H9 (cell line): ENCODE measurements at regions not wholly inside any gene's neighbourhood (a gene's known extent, or its start where the extent isn't known, plus 50 kb on each side); places are given as distances from the start of the nearest gene placed in this dataset.

Source experiments
- DNase-seq: peaks from one replicate; pipeline ENCODE4 v3.0.0-alpha.2; 2017
- H2AFZ ChIP-seq: one replicate; pipeline ENCODE4 v1.6.1; 2013; ENCODE audit warnings: mild to moderate bottlenecking, low read length, control low read depth, moderate library complexity
- H2AK5ac ChIP-seq: 2 replicates; pipeline ENCODE4 v1.6.1; 2013; ENCODE audit warnings: low read length, control low read depth, mixed read lengths; ENCODE audit not compliant: insufficient read length
- H2BK120ac ChIP-seq: one replicate; pipeline ENCODE4 v1.6.1; 2013; ENCODE audit warnings: low read depth, mild to moderate bottlenecking, low read length, control low read depth, inconsistent platforms; ENCODE audit not compliant: poor library complexity, severe bottlenecking
- H2BK12ac ChIP-seq: 2 replicates; pipeline ENCODE4 v1.6.1; 2013; ENCODE audit warnings: low read length, control low read depth, mixed read lengths, low read depth; ENCODE audit not compliant: insufficient read length
- H2BK15ac ChIP-seq: 2 replicates; pipeline ENCODE4 v1.6.1; 2013; ENCODE audit warnings: low read depth, low read length, control low read depth
- H2BK20ac ChIP-seq: one replicate; pipeline ENCODE4 v1.6.1; 2013; ENCODE audit warnings: low read depth, mild to moderate bottlenecking, low read length, control low read depth, inconsistent platforms; ENCODE audit not compliant: poor library complexity, severe bottlenecking
- H2BK5ac ChIP-seq: 2 replicates; pipeline ENCODE4 v1.6.1; 2013; ENCODE audit warnings: low read length, control low read depth, mixed read lengths; ENCODE audit not compliant: insufficient read length
- H3K14ac ChIP-seq: 2 replicates; pipeline ENCODE4 v1.6.1; 2013; ENCODE audit warnings: low read length, control low read depth; ENCODE audit not compliant: insufficient read depth
- H3K18ac ChIP-seq: 2 replicates; pipeline ENCODE4 v1.6.1; 2013; ENCODE audit warnings: low read depth, mild to moderate bottlenecking, mixed read lengths, low read length, control low read depth; ENCODE audit not compliant: insufficient read length
- H3K23ac ChIP-seq: 2 replicates; pipeline ENCODE4 v1.6.1; 2013; ENCODE audit warnings: low read length, control low read depth, mixed read lengths, low read depth; ENCODE audit not compliant: insufficient read length
- H3K23me2 ChIP-seq: 2 replicates; pipeline ENCODE4 v1.6.1; 2013; ENCODE audit warnings: low read depth, mild to moderate bottlenecking, mixed read lengths, low read length, control low read depth; ENCODE audit not compliant: insufficient read length, poor library complexity, severe bottlenecking
- H3K27ac ChIP-seq: 2 replicates; pipeline ENCODE4 v1.5.1; 2013; ENCODE audit warnings: low read length, control low read depth, mixed read lengths, low read depth; ENCODE audit not compliant: insufficient read length
- H3K27me3 ChIP-seq: 2 replicates; pipeline ENCODE4 v1.6.1; 2013; ENCODE audit warnings: low read length, control low read depth, inconsistent platforms; ENCODE audit not compliant: insufficient read depth
- H3K4ac ChIP-seq: 2 replicates; pipeline ENCODE4 v1.6.1; 2013; ENCODE audit warnings: low read depth, mild to moderate bottlenecking, control low read depth, inconsistent platforms, low read length, moderate library complexity
- H3K4me1 ChIP-seq: 2 replicates; pipeline ENCODE4 v1.6.1; 2013; ENCODE audit warnings: low read length, control low read depth, inconsistent platforms; ENCODE audit not compliant: insufficient read depth
- H3K4me2 ChIP-seq: 2 replicates; pipeline ENCODE4 v1.6.1; 2013; ENCODE audit warnings: low read length, control low read depth, mixed read lengths; ENCODE audit not compliant: insufficient read length, insufficient read depth
- H3K56ac ChIP-seq: 2 replicates; pipeline ENCODE4 v1.6.1; 2013; ENCODE audit warnings: low read depth, mild to moderate bottlenecking, mixed read lengths, low read length, control low read depth; ENCODE audit not compliant: insufficient read length
- H3K79me1 ChIP-seq: 2 replicates; pipeline ENCODE4 v1.6.1; 2013; ENCODE audit warnings: low read depth, mild to moderate bottlenecking, moderate library complexity, low read length, control low read depth, inconsistent platforms; ENCODE audit not compliant: insufficient read depth, poor library complexity, severe bottlenecking
- H3K79me2 ChIP-seq: 2 replicates; pipeline ENCODE4 v1.6.1; 2013; ENCODE audit warnings: low read length, control low read depth, inconsistent platforms; ENCODE audit not compliant: insufficient read depth
- H3K9ac ChIP-seq: 2 replicates; pipeline ENCODE4 v1.6.1; 2013; ENCODE audit warnings: low read length, control low read depth, mixed read lengths; ENCODE audit not compliant: insufficient read length; ENCODE audit errors: extremely low read depth
- H3K9me3 ChIP-seq: one replicate; pipeline ENCODE4 v1.6.1; 2013; ENCODE audit warnings: low read depth, low read length, inconsistent platforms; ENCODE audit not compliant: control insufficient read depth
- H3T11ph ChIP-seq: one replicate; pipeline ENCODE4 v1.6.1; 2013; ENCODE audit warnings: mild to moderate bottlenecking, low read length, control low read depth, inconsistent platforms
- H4K20me1 ChIP-seq: one replicate; pipeline ENCODE4 v1.6.1; 2013; ENCODE audit not compliant: control insufficient read depth, insufficient read length, insufficient read depth
- H4K5ac ChIP-seq: 2 replicates; pipeline ENCODE4 v1.6.1; 2013; ENCODE audit warnings: low read depth, mild to moderate bottlenecking, mixed read lengths, low read length, control low read depth; ENCODE audit not compliant: insufficient read length
- H4K8ac ChIP-seq: replicated peaks from 2 replicates; pipeline ENCODE4 v1.6.1; 2013; ENCODE audit warnings: low read length, control low read depth, mixed read lengths, low read depth; ENCODE audit not compliant: insufficient read length
- H4K91ac ChIP-seq: 2 replicates; pipeline ENCODE4 v1.6.1; 2013; ENCODE audit warnings: low read depth, mild to moderate bottlenecking, moderate library complexity, mixed read lengths, low read length, control low read depth; ENCODE audit not compliant: insufficient read length
- H3K27ac Mint-ChIP-seq, 3 experiments: 2 replicates in 2 of 3; 3 replicates in 1 of 3; pipeline ENCODE4 v1.8.0; 2020 to 2021; ENCODE audit warnings: mixed read lengths in 3 of 3, mild to moderate bottlenecking in 1 of 3, moderate library complexity in 1 of 3
- H3K27me3 Mint-ChIP-seq: 2 replicates; pipeline ENCODE4 v1.8.0; 2021; ENCODE audit warnings: low read depth, mild to moderate bottlenecking, moderate library complexity, mixed read lengths
- H3K36me3 Mint-ChIP-seq, 3 experiments: 2 replicates in 2 of 3; 3 replicates in 1 of 3; pipeline ENCODE4 v1.8.0; 2020 to 2021; ENCODE audit warnings: low read depth in 3 of 3, mixed read lengths in 3 of 3; ENCODE audit not compliant: insufficient read depth in 1 of 3
- H3K4me1 Mint-ChIP-seq, 2 experiments: 2 replicates each; pipeline ENCODE4 v1.8.0; 2020; ENCODE audit warnings: mixed read lengths in 2 of 2
- H3K4me3 Mint-ChIP-seq, 2 experiments: 2 replicates in 1 of 2; 3 replicates in 1 of 2; pipeline ENCODE4 v1.8.0; 2020 to 2021; ENCODE audit warnings: mild to moderate bottlenecking in 2 of 2, mixed read lengths in 2 of 2, moderate library complexity in 1 of 2
- H3K9me3 Mint-ChIP-seq, 2 experiments: 2 replicates in 1 of 2; 3 replicates in 1 of 2; pipeline ENCODE4 v1.8.0; 2020; ENCODE audit warnings: mild to moderate bottlenecking in 2 of 2, mixed read lengths in 2 of 2, moderate library complexity in 1 of 2
- CTCF ChIP-seq: fragments of 200-600 bp; sonication (generic); conservative IDR thresholded peaks from 3 replicates; pipeline ENCODE4 v1.8.0; 2021; ENCODE audit warnings: antibody characterized with exemption, mild to moderate bottlenecking
- WGBS: extraction: QIAGEN DNeasy Blood & Tissue Kit; methylation state at CpG from one replicate; pipeline ENCODE4 v1.1.7; 2013; ENCODE audit warnings: missing lambda C conversion rate, low lambda C conversion rate, mixed read lengths; ENCODE audit not compliant: insufficient read length; ENCODE audit errors: extremely low coverage; 5-methylcytosine and 5-hydroxymethylcytosine counted together

GRCh38 chr2:217521820-217522219, 481.0 kb downstream of the TNS1 start:
- Histone ChIP-seq H3K79me1 (no peaks in the 10 kb centered on the region), H3K4me2 (no peak overlapping the region), H2AFZ (no peak overlapping the region), H2AK5ac (no peak overlapping the region), H2BK20ac (no peak overlapping the region), H3K23me2 (no peaks in the 10 kb centered on the region), H3K79me2 (no peaks in the 10 kb centered on the region), H3K4me1 (no peaks in the 10 kb centered on the region), H3K23ac (no peak overlapping the region), H3K9ac (no peak overlapping the region), H3K4ac (no peak overlapping the region), H3K14ac (no peak overlapping the region), H3K9me3 (no peaks in the 10 kb centered on the region), H2BK15ac (no peak overlapping the region), H3K27me3 (no peaks in the 10 kb centered on the region), H2BK120ac (no peak overlapping the region), H2BK5ac (no peak overlapping the region), H3K27ac (no peak overlapping the region), H2BK12ac (no peak overlapping the region), H3K56ac (no peak overlapping the region), H3T11ph (no peak overlapping the region), H3K18ac (no peak overlapping the region), H4K91ac (no peak overlapping the region), H4K5ac (no peak overlapping the region), H4K20me1 (no peaks in the 10 kb centered on the region), H4K8ac (no peak overlapping the region)
- no CpG with 5 or more reads among the region's 2 CpGs for WGBS
- H3K27ac Mint-ChIP-seq: no peak overlapping the region
- H3K4me1 Mint-ChIP-seq: peaks cover 8 to 10% of the 10 kb centered on the region in 2 experiments
- no peak for TF ChIP-seq CTCF
- H3K36me3 Mint-ChIP-seq: no peaks in the 10 kb centered on the region
- H3K9me3 Mint-ChIP-seq: no peaks in the 10 kb centered on the region
- no peak for DNase-seq
- H3K27me3 Mint-ChIP-seq: peaks cover 5% of the 10 kb centered on the region
- H3K4me3 Mint-ChIP-seq: no peak overlapping the region
